ENCODE measurements at regions not wholly inside any gene's neighbourhood (a gene's known extent, or its start where the extent isn't known, plus 50 kb on each side); places are given as distances from the start of the nearest gene placed in this dataset.

DNA sequence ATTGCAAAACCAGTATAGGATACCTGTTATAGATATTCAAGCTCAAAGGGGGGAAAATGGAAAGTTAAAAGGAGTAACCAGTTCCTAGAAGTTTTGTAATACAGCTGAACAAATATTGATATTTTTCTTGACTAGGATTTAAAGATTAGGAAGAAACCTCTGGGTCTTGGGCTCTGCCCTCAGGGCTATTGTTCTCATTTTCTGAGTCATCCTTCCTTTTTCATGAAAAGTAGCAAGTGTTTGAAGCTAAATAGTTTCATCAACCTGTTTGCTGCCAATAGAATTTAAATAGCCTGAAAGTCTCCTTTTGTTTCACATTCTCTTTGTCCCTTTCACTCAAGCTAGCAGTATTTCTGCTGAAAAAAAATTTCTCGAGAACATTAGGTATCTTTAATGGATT is 1061.1 kb upstream of the GHITM start (continued):
- no peak for TF ChIP-seq POLR2AphosphoS5 (IDR thresholded peaks at IDR 0.05; ENCODE audit: low read depth, low read length)
- no peak for TF ChIP-seq KDM5A (IDR thresholded peaks at IDR 0.05; ENCODE audit: low read length)
- no peak for TF ChIP-seq EGR1 (IDR thresholded peaks at IDR 0.05; ENCODE audit: borderline replicate concordance, low read depth, low read length)
- TF ChIP-seq HDAC2 (IDR thresholded peaks at IDR 0.05; ENCODE audit: borderline replicate concordance in 1 of 2, low read depth in 2 of 2, low read length in 2 of 2): no peak
- no peak for TF ChIP-seq CREB1 (IDR thresholded peaks at IDR 0.05)
- TF ChIP-seq ATF2 (IDR thresholded peaks at IDR 0.05; ENCODE audit: low read length): no peak
- no peak for TF ChIP-seq BACH1 (IDR thresholded peaks at IDR 0.05; ENCODE audit: low read length)
- no peak for TF ChIP-seq KDM4A (IDR thresholded peaks at IDR 0.05; ENCODE audit: low read depth, low read length, severe bottlenecking)
- TF ChIP-seq SP1 (IDR thresholded peaks at IDR 0.05; ENCODE audit: low read depth, low read length): peak; percentile 37; the same call in 1 of the 2 replicates
- TF ChIP-seq GABPA (IDR thresholded peaks at IDR 0.05; ENCODE audit: borderline replicate concordance, insufficient read depth, low read length): no peak
- no peak for TF ChIP-seq NANOG (IDR thresholded peaks at IDR 0.05; ENCODE audit: insufficient read depth, low read depth, low read length, poor library complexity, severe bottlenecking)
- no peak for TF ChIP-seq CTBP2 (IDR thresholded peaks at IDR 0.05; ENCODE audit: borderline replicate concordance, insufficient read depth, insufficient read length, low read length)
- no peak for TF ChIP-seq CHD2 (IDR thresholded peaks at IDR 0.05; ENCODE audit: low read length)
- TF ChIP-seq RFX5 (IDR thresholded peaks at IDR 0.05; ENCODE audit: borderline replicate concordance, low read depth, low read length): no peak
- TF ChIP-seq, protein P1, sequence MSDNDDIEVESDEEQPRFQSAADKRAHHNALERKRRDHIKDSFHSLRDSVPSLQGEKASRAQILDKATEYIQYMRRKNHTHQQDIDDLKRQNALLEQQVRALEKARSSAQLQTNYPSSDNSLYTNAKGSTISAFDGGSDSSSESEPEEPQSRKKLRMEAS (IDR thresholded peaks at IDR 0.05): no peak
- TF ChIP-seq YY1 (IDR thresholded peaks at IDR 0.05; ENCODE audit: low read depth, low read length): no peak
- TF ChIP-seq SUZ12 (IDR thresholded peaks at IDR 0.05; ENCODE audit: low read length): no peak
- 0 out of 2 replicates have a peak, but pooled peaks have one; percentile 53 for TF ChIP-seq MAFK (IDR thresholded peaks at IDR 0.05; ENCODE audit: low read depth, low read length)
- TF ChIP-seq RBBP5 (IDR thresholded peaks at IDR 0.05; ENCODE audit: borderline replicate concordance, low read depth, low read length): no peak
- no peak for TF ChIP-seq RNF2 (IDR thresholded peaks at IDR 0.05; ENCODE audit: borderline replicate concordance, low read depth, low read length, missing control alignments, poor library complexity, severe bottlenecking)
- TF ChIP-seq BCL11A (IDR thresholded peaks at IDR 0.05; ENCODE audit: low read depth in 2 of 2, low read length in 2 of 2): no peak
- TF ChIP-seq EP300 (IDR thresholded peaks at IDR 0.05; ENCODE audit: borderline replicate concordance in 1 of 2, low read depth in 2 of 2, low read length in 2 of 2): peak in 1 of 2 experiments; percentile 61; a peak in 1 of 3 replicates
- TF ChIP-seq TCF12 (IDR thresholded peaks at IDR 0.05; ENCODE audit: low read depth, low read length): peak; percentile 46; the same call in 1 of the 2 replicates
